Stomach smooth muscle (tissue), 2 donors: ENCODE measurements at regions not wholly inside any gene's neighbourhood (a gene's known extent, or its start where the extent isn't known, plus 50 kb on each side); places are given as distances from the start of the nearest gene placed in this dataset.

Experiments used
- H3K27ac ChIP-seq: one replicate; pipeline ENCODE4 v1.7.0; 2013; ENCODE audit warnings: mild to moderate bottlenecking, low read length, inconsistent platforms
- H3K27me3 ChIP-seq, 2 donors: one replicate each; pipeline ENCODE4 v1.7.0; 2013; ENCODE audit warnings: low read length in 2 of 2; ENCODE audit not compliant: insufficient read depth in 2 of 2, control insufficient read depth in 1 of 2
- H3K36me3 ChIP-seq, 2 donors: one replicate each; pipeline ENCODE4 v1.7.0; 2013; ENCODE audit warnings: low read length in 2 of 2; ENCODE audit not compliant: control insufficient read depth in 2 of 2, insufficient read depth in 2 of 2
- H3K4me1 ChIP-seq: one replicate; pipeline ENCODE4 v1.7.0; 2013; ENCODE audit warnings: low read length; ENCODE audit not compliant: control insufficient read depth, insufficient read depth
- H3K4me3 ChIP-seq, 2 donors: one replicate each; pipeline ENCODE4 v1.7.0; 2013; ENCODE audit warnings: low read length in 2 of 2
- H3K9ac ChIP-seq, 2 donors: one replicate each; pipeline ENCODE4 v1.7.0; 2013; ENCODE audit warnings: low read length in 2 of 2, mild to moderate bottlenecking in 1 of 2
- H3K9me3 ChIP-seq, 2 donors: one replicate each; pipeline ENCODE4 v1.7.0; 2013; ENCODE audit warnings: low read length in 2 of 2; ENCODE audit not compliant: control insufficient read depth in 2 of 2
- donor health status: healthy.
- donor health status: Pancreatic carcinoma.

- Histone ChIP-seq H3K4me3 (no peak overlapping the region), H3K36me3 (no peaks in the 10 kb centered on the region), H3K9ac (no peak overlapping the region), H3K9me3 (no peaks in the 10 kb centered on the region), H3K27me3 (no peaks in the 10 kb centered on the region), H3K27ac (no peak overlapping the region), H3K4me1 (no peaks in the 10 kb centered on the region)
These were observed 398.0 kb downstream of the OTOL1 start for GRCh38 chr3:161894657-161895056.

- Histone ChIP-seq H3K9ac (no peak overlapping the region), H3K27ac (no peak overlapping the region), H3K36me3 (no peaks in the 10 kb centered on the region), H3K27me3 (no peaks in the 10 kb centered on the region), H3K9me3 (no peaks in the 10 kb centered on the region), H3K4me3 (no peak overlapping the region), H3K4me1 (no peaks in the 10 kb centered on the region)
These were observed 409.0 kb downstream of the OTOL1 start for GRCh38 chr3:161905520-161906132.

- H3K27ac ChIP-seq, result no peak overlapping the region
- no peaks in the 10 kb centered on the region for H3K4me1 ChIP-seq
- H3K4me3 ChIP-seq, result no peak overlapping the region
- no peaks in the 10 kb centered on the region for H3K36me3 ChIP-seq
- no peaks in the 10 kb centered on the region for H3K27me3 ChIP-seq
- no peaks in the 10 kb centered on the region for H3K9me3 ChIP-seq
- no peak overlapping the region for H3K9ac ChIP-seq
These were observed 417.3 kb downstream of the OTOL1 start for GRCh38 chr3:161913786-161914389.

- Histone ChIP-seq H3K36me3 (no peaks in the 10 kb centered on the region), H3K27ac (no peak overlapping the region), H3K4me3 (peak overlapping the region; percentile 35 to 37), H3K9me3 (no peaks in the 10 kb centered on the region), H3K4me1 (no peaks in the 10 kb centered on the region), H3K27me3 (no peaks in the 10 kb centered on the region), H3K9ac (no peak overlapping the region)
These were observed 418.3 kb downstream of the OTOL1 start for GRCh38 chr3:161914703-161915417.

GRCh38 chr3:161915418-161915750 is 418.8 kb downstream of the OTOL1 start:
- Histone ChIP-seq H3K27ac (no peak overlapping the region), H3K4me3 (no peak overlapping the region), H3K9me3 (no peaks in the 10 kb centered on the region), H3K9ac (no peak overlapping the region), H3K4me1 (no peaks in the 10 kb centered on the region), H3K27me3 (no peaks in the 10 kb centered on the region), H3K36me3 (no peaks in the 10 kb centered on the region)

- no peaks in the 10 kb centered on the region for H3K27me3 ChIP-seq
- H3K36me3 ChIP-seq, result no peaks in the 10 kb centered on the region
- H3K27ac ChIP-seq, result no peak overlapping the region
- H3K4me1 ChIP-seq, result no peaks in the 10 kb centered on the region
- H3K4me3 ChIP-seq, result no peak overlapping the region
- no peak overlapping the region for H3K9ac ChIP-seq
- H3K9me3 ChIP-seq, result no peaks in the 10 kb centered on the region
These were observed 423.6 kb downstream of the OTOL1 start for GRCh38 chr3:161920196-161920595.

- no peaks in the 10 kb centered on the region for H3K9me3 ChIP-seq
- H3K27me3 ChIP-seq, result no peaks in the 10 kb centered on the region
- no peaks in the 10 kb centered on the region for H3K4me1 ChIP-seq
- no peaks in the 10 kb centered on the region for H3K36me3 ChIP-seq
- H3K4me3 ChIP-seq, result no peak overlapping the region
- H3K27ac ChIP-seq, result no peak overlapping the region
- H3K9ac ChIP-seq, result no peak overlapping the region
These were observed 429.2 kb downstream of the OTOL1 start for GRCh38 chr3:161925749-161926360.

- H3K4me3 ChIP-seq, result no peak overlapping the region
- H3K27me3 ChIP-seq, result no peaks in the 10 kb centered on the region
- H3K9ac ChIP-seq, result no peak overlapping the region
- no peaks in the 10 kb centered on the region for H3K4me1 ChIP-seq
- no peaks in the 10 kb centered on the region for H3K36me3 ChIP-seq
- no peaks in the 10 kb centered on the region for H3K9me3 ChIP-seq
- no peak overlapping the region for H3K27ac ChIP-seq
These were observed 430.5 kb downstream of the OTOL1 start for GRCh38 chr3:161927131-161927530.

- no peaks in the 10 kb centered on the region for H3K36me3 ChIP-seq
- H3K27me3 ChIP-seq, result no peaks in the 10 kb centered on the region
- H3K27ac ChIP-seq, result no peak overlapping the region
- no peak overlapping the region for H3K9ac ChIP-seq
- no peaks in the 10 kb centered on the region for H3K9me3 ChIP-seq
- H3K4me1 ChIP-seq, result no peaks in the 10 kb centered on the region
- peak overlapping the region; percentile 28 to 52 for H3K4me3 ChIP-seq
These were observed 443.5 kb downstream of the OTOL1 start for GRCh38 chr3:161939918-161940620.

GRCh38 chr3:161940621-161940965 is 444.0 kb downstream of the OTOL1 start:
- no peaks in the 10 kb centered on the region for H3K9me3 ChIP-seq
- H3K9ac ChIP-seq, result no peak overlapping the region
- H3K27ac ChIP-seq, result no peak overlapping the region
- no peaks in the 10 kb centered on the region for H3K36me3 ChIP-seq
- H3K27me3 ChIP-seq, result no peaks in the 10 kb centered on the region
- peak overlapping the region in 1 of 2 donors; percentile 28 for H3K4me3 ChIP-seq
- H3K4me1 ChIP-seq, result no peaks in the 10 kb centered on the region
